Suprapubic skin (tissue), 4 donors: ENCODE measurements at regions not wholly inside any gene's neighbourhood (a gene's known extent, or its start where the extent isn't known, plus 50 kb on each side); places are given as distances from the start of the nearest gene placed in this dataset.

Experiments
- DNase-seq, 2 donors: peaks; one replicate each; pipeline ENCODE4 v3.0.0-alpha.2; 2019; ENCODE audit warnings: low spot score in 2 of 2
- H3K27ac ChIP-seq: fragments of 200-600 bp; sonication (generic); one replicate; pipeline ENCODE4 v1.5.1; 2019
- H3K27me3 ChIP-seq: fragments of 200-600 bp; sonication (generic); one replicate; pipeline ENCODE4 v1.5.1; 2019
- H3K36me3 ChIP-seq: fragments of 200-600 bp; sonication (generic); one replicate; pipeline ENCODE4 v1.5.1; 2019
- H3K4me1 ChIP-seq: fragments of 200-600 bp; sonication (generic); one replicate; pipeline ENCODE4 v1.5.1; 2019
- H3K4me3 ChIP-seq: fragments of 200-600 bp; sonication (generic); one replicate; pipeline ENCODE4 v1.5.1; 2019; ENCODE audit warnings: mild to moderate bottlenecking
- H3K9me3 ChIP-seq: fragments of 200-600 bp; sonication (generic); one replicate; pipeline ENCODE4 v1.5.1; 2019
- EP300 ChIP-seq: sonication (generic); formaldehyde crosslinking; IDR thresholded peaks from one replicate; pipeline ENCODE4 v1.6.1; 2017; ENCODE audit warnings: antibody characterized with exemption
- POLR2A ChIP-seq, 2 donors: fragments of 450-650 bp; IDR thresholded peaks; one replicate each; pipeline ENCODE4 v1.6.1; 2017; ENCODE audit warnings: antibody characterized with exemption in 2 of 2, mild to moderate bottlenecking in 2 of 2, moderate library complexity in 2 of 2
- POLR2AphosphoS5 ChIP-seq, 3 donors: sonication (generic); formaldehyde crosslinking; IDR thresholded peaks; one replicate each; pipeline ENCODE4 v1.6.1; 2017; ENCODE audit warnings: antibody characterized with exemption in 3 of 3
- WGBS: methylation state at CpG from one replicate; pipeline ENCODE4 v1.1.5; 2018; 5-methylcytosine and 5-hydroxymethylcytosine counted together
- TF ChIP-seq, protein P1 (sequence below), 2 donors: fragments of 200-600 bp in 1 of 2; fragments of 450-650 bp in 1 of 2; sonication (generic) in 1 of 2; IDR thresholded peaks; one replicate each; pipeline ENCODE4 v1.5.1; 2016 to 2019; ENCODE audit warnings: antibody characterized with exemption in 2 of 2, mild to moderate bottlenecking in 1 of 2, moderate library complexity in 1 of 2

DNA sequence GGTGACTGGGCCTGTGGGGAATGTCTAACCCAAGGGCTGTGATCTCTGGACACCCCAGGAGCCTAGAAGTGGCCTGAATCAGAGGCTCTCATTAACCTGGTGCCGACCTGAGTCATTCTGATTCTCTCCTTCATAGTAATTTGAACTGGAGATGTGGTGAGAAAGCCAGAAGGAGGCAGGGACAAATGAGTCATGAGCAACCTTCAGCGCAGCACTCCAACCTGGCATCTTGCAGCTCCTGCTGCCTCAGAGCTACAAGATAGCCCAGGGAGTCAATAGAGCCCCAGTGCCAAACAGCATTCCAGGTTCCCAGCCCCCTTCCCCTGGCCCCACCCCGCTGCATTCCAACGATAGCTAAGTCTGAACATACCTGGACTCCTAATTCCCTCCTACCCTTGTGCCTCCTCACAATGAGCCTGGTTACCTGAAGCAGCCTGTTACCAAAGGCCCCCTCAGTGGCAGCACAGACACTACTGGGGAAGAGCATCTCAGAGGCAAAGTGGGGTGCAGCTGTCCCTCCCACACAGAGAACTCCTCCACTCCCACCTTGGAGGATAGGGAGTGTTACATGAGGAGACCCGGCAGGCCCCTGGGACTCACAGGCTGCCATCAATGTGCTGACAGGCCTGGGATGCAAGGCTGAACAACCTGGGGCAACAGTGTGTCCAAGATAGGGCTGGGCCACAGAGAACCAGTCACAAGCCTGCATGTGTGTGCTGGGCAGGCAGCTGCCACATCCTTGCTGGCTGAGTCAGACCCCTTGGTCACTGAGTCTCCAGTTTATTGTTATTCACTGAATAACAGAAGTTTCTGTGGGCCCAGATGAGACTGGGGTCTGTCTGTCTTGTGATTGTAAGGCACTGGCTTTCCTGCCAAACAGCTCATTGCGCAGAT lies 76.8 kb upstream of the LEP start:
- Histone ChIP-seq H3K4me3 (no peak overlapping the region), H3K9me3 (no peaks in the 10 kb centered on the region), H3K27me3 (peaks cover 75% of the 10 kb centered on the region), H3K36me3 (no peaks in the 10 kb centered on the region), H3K27ac (no peak overlapping the region), H3K4me1 (peaks cover 24% of the 10 kb centered on the region)
- peak in 1 of 2 donors; percentile 69 for DNase-seq
- WGBS, result 61% methylated on average over 5 of the region's 6 CpGs
- TF ChIP-seq POLR2A (IDR thresholded peaks at IDR 0.05) (no peak), EP300 (no peak), POLR2AphosphoS5 (IDR thresholded peaks at IDR 0.05) (no peak)
- TF ChIP-seq, protein P1, sequence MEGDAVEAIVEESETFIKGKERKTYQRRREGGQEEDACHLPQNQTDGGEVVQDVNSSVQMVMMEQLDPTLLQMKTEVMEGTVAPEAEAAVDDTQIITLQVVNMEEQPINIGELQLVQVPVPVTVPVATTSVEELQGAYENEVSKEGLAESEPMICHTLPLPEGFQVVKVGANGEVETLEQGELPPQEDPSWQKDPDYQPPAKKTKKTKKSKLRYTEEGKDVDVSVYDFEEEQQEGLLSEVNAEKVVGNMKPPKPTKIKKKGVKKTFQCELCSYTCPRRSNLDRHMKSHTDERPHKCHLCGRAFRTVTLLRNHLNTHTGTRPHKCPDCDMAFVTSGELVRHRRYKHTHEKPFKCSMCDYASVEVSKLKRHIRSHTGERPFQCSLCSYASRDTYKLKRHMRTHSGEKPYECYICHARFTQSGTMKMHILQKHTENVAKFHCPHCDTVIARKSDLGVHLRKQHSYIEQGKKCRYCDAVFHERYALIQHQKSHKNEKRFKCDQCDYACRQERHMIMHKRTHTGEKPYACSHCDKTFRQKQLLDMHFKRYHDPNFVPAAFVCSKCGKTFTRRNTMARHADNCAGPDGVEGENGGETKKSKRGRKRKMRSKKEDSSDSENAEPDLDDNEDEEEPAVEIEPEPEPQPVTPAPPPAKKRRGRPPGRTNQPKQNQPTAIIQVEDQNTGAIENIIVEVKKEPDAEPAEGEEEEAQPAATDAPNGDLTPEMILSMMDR (IDR thresholded peaks at IDR 0.05), result no peak

DNA sequence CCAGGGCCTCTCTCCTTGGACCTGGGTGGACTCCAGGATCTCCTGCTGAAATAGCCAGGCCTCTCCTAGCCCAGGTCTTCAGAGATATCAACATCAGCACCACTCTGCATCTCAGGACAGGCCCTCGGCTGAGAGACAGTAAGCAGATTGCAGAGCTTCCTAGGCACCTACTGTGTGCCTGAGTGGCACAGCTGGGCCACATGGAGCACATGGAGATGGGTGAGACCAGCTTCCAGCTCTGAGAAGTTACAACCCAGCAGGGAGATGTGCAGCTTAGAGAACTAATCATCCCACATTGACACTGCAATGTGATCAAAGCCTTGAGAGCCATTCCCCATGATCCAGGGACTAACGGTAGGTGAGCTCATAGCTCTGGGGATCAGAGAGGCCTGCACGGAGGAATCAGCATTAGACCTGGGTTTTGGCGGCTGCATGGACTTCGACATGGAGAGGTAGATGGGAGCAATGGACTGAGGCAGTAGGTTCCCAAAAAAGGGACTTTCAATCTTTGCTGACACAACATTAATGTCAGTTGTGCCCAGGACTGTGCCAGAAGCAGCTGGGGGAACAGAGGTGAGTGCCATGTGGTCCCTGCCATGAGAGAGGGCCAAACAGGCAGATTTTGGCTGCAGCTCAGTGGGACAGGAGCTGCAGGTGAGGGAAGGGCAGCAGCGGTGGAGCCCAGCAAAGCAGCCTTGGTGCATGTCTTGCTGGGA lies 76.0 kb upstream of the LEP start:
- Histone ChIP-seq H3K4me3 (no peak overlapping the region), H3K27me3 (peaks cover 83% of the 10 kb centered on the region), H3K9me3 (no peaks in the 10 kb centered on the region), H3K36me3 (no peaks in the 10 kb centered on the region), H3K4me1 (peaks cover 24% of the 10 kb centered on the region), H3K27ac (no peak overlapping the region)
- DNase-seq, result peak in 1 of 2 donors; percentile 35
- TF ChIP-seq EP300, result no peak
- TF ChIP-seq POLR2A (IDR thresholded peaks at IDR 0.05), result no peak
- TF ChIP-seq POLR2AphosphoS5 (IDR thresholded peaks at IDR 0.05), result no peak
- TF ChIP-seq, protein P1 (IDR thresholded peaks at IDR 0.05), result no peak
- WGBS, result 87% methylated on average over 6 of the region's 6 CpGs

DNA sequence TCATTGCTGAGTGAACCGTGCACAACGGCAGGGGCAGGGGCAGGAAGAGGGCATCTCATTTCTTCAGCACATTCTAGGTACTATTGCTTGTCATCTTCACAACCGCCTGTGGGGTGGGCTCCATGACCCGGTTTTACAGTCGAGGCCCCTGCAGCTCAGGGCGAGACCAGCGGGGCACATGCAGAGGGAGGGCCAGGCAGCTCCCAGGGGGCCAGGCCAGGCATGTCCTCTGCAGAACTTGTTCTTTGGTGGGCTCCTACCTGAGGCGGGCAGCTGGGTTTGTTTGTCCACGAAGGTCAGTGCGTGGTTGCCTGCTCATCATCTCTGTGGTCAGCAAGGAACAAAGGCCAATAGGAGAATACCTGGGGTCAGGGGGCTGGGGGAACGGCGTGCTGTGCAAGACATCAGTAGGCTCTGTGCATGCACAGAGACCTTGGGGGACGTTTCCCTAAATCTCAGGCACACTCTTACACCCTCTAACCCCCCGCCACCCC lies 75.1 kb upstream of the LEP start:
- WGBS, result 46% methylated on average over 9 of the region's 14 CpGs
- no peaks in the 10 kb centered on the region for H3K36me3 ChIP-seq
- DNase-seq, result peak in 1 of 2 donors; percentile 70
- H3K4me1 ChIP-seq, result peaks cover 24% of the 10 kb centered on the region
- no peak overlapping the region for H3K4me3 ChIP-seq
- no peak for TF ChIP-seq POLR2AphosphoS5 (IDR thresholded peaks at IDR 0.05)
- TF ChIP-seq EP300, result no peak
- TF ChIP-seq POLR2A (IDR thresholded peaks at IDR 0.05), result no peak
- TF ChIP-seq, protein P1 (IDR thresholded peaks at IDR 0.05), result no peak
- peaks cover 86% of the 10 kb centered on the region for H3K27me3 ChIP-seq
- no peaks in the 10 kb centered on the region for H3K9me3 ChIP-seq
- H3K27ac ChIP-seq, result no peak overlapping the region

DNA sequence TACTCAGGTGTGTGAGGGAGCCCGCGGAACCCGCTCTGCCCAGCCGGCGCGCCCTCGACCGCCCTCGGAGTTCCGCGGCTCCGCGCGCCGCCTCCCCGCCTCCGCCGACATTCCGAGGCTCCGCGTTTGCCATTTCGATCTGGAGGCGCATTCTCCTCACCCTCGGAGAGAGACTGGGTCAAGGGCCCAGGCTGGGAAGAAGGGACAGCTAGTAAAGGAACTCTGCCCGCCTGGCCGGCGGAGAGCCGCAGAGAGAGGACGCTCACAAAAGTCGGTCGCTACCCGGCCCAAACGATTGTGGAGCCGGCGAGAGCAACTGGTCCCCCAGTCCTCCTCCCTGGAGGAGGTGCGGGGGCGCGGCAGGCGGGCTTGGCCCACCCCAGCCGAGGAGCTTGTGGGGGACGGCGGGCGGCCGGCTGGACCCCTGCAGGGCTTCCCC lies 74.5 kb upstream of the LEP start:
- H3K27ac ChIP-seq, result no peak overlapping the region
- peak overlapping the region; percentile 51 for H3K4me3 ChIP-seq
- WGBS, result 5% methylated on average over 26 of the region's 44 CpGs
- no peaks in the 10 kb centered on the region for H3K36me3 ChIP-seq
- no peaks in the 10 kb centered on the region for H3K9me3 ChIP-seq
- TF ChIP-seq POLR2AphosphoS5 (IDR thresholded peaks at IDR 0.05), result no peak
- TF ChIP-seq, protein P1 (IDR thresholded peaks at IDR 0.05), result no peak
- no peak for TF ChIP-seq POLR2A (IDR thresholded peaks at IDR 0.05)
- no peak for TF ChIP-seq EP300
- peaks cover 24% of the 10 kb centered on the region for H3K4me1 ChIP-seq
- no peak for DNase-seq
- peaks cover 86% of the 10 kb centered on the region for H3K27me3 ChIP-seq
